Erythroblast (primary cell): ENCODE measurements at regions not wholly inside any gene's neighbourhood (a gene's known extent, or its start where the extent isn't known, plus 50 kb on each side); places are given as distances from the start of the nearest gene placed in this dataset.

Experiments used
- GATA1 ChIP-seq: IDR thresholded peaks from 2 replicates; pipeline ENCODE4 v1.6.1; 2011; ENCODE audit warnings: low read depth, mild to moderate bottlenecking, control low read depth, low read length, moderate library complexity
- POLR2A ChIP-seq: IDR thresholded peaks from 2 replicates; pipeline ENCODE4 v1.6.1; 2011; ENCODE audit warnings: mild to moderate bottlenecking, low read length

GRCh38 chr10:57579926-57580325 is 687.8 kb downstream of the IPMK start:
- no peak for TF ChIP-seq POLR2A
- no peak for TF ChIP-seq GATA1
